K562 (cell line): ENCODE measurements at regions not wholly inside any gene's neighbourhood (a gene's known extent, or its start where the extent isn't known, plus 50 kb on each side); places are given as distances from the start of the nearest gene placed in this dataset.

Experiments
- ATAC-seq: fragments of 200-7000 bp; cut with Tn5 transposase; 3 replicates; pipeline ENCODE4 v1.9.1; 2020; ENCODE audit warnings: moderate library complexity
- BruUV-seq: library from RNA; stranded (reverse); fragments of 400-500 nt; replicated peaks from 2 replicates; lab custom pipeline; 2021; lab: Mats Ljungman, UMichigan
- CTCF ChIA-PET: fragments of 300-600 bp; formaldehyde crosslinking; extraction: SDS; loops from one replicate; lab custom pipeline; 2021; ENCODE audit warnings: low intra/inter-chr PET ratio; lab: Yijun Ruan, JAX
- POLR2A ChIA-PET: fragments of 300-600, 350-650 bp; sonication (Branson Sonifier 250); formaldehyde crosslinking; extraction: SDS; loops from one replicate; lab custom pipeline; 2021; ENCODE audit warnings: antibody characterized with exemption, inconsistent platforms; lab: Yijun Ruan, JAX
- DNase-seq, 4 experiments: peaks; one replicate each; pipeline versions ENCODE4 v3.0.0 to v3.0.0-alpha.2; 2011 to 2018; ENCODE audit warnings: low spot score in 3 of 4, mixed read lengths in 3 of 4; ENCODE audit errors: extremely low read depth in 1 of 4
- FAIRE-seq: peaks from 2 replicates; lab custom pipeline; 2011; peaks lifted over from hg19 to GRCh38; lab: Jason Lieb, UNC
- H2AFZ ChIP-seq: 2 replicates; pipeline ENCODE4 v1.6.0; 2011; ENCODE audit warnings: low read depth, low read length, control low read depth, inconsistent platforms
- H3K27ac ChIP-seq: fragments of 200-600 bp; 3 replicates; pipeline ENCODE4 v1.8.0; 2011; ENCODE audit warnings: low read depth, mild to moderate bottlenecking, control low read depth, inconsistent platforms, low read length, moderate library complexity, mixed read lengths; ENCODE audit errors: extremely low read depth
- H3K27me3 ChIP-seq, 2 experiments: fragments of 300-600 bp in 1 of 2; 2 replicates in 1 of 2; 3 replicates in 1 of 2; pipeline versions ENCODE4 v1.6.0 to v1.8.0; 2011; ENCODE audit warnings: inconsistent platforms in 2 of 2, low read length in 2 of 2, mild to moderate bottlenecking in 1 of 2, mixed read lengths in 1 of 2, moderate library complexity in 1 of 2; ENCODE audit not compliant: control insufficient read depth in 2 of 2, insufficient read depth in 2 of 2
- H3K36me3 ChIP-seq: fragments of 300-600 bp; 3 replicates; pipeline ENCODE4 v1.8.0; 2011; ENCODE audit warnings: mild to moderate bottlenecking, low read length, inconsistent platforms; ENCODE audit not compliant: control insufficient read depth, insufficient read depth
- H3K4me1 ChIP-seq, 2 experiments: fragments of 200-600 bp in 1 of 2; replicated peaks in 1 of 2; 2 replicates in 1 of 2; 3 replicates in 1 of 2; pipeline versions ENCODE4 v1.5.1 to v1.8.0; 2011; ENCODE audit warnings: inconsistent platforms in 2 of 2, low read length in 2 of 2, mild to moderate bottlenecking in 1 of 2, mixed read lengths in 1 of 2, moderate library complexity in 1 of 2; ENCODE audit not compliant: control insufficient read depth in 2 of 2, insufficient read depth in 2 of 2
- H3K4me2 ChIP-seq: 2 replicates; pipeline ENCODE4 v1.6.1; 2011; ENCODE audit warnings: low read length, control low read depth, inconsistent platforms, mixed read lengths; ENCODE audit not compliant: insufficient read depth
- H3K4me3 ChIP-seq: fragments of 200-600 bp; sonication (generic), shearing (Covaris generic); 2 replicates; pipeline ENCODE4 v1.5.1; 2016; ENCODE audit warnings: control low read depth, inconsistent platforms
- H3K79me2 ChIP-seq: fragments of 200-600 bp; 3 replicates; pipeline ENCODE4 v1.8.0; 2011; ENCODE audit warnings: low read length, inconsistent platforms; ENCODE audit not compliant: control insufficient read depth, insufficient read depth
- H3K9ac ChIP-seq, 2 experiments: 2 replicates each; pipeline versions ENCODE4 v1.6.0 to v1.6.1; 2011; ENCODE audit warnings: low read depth in 2 of 2, low read length in 2 of 2, control low read depth in 1 of 2, inconsistent platforms in 1 of 2, mild to moderate bottlenecking in 1 of 2, mixed read lengths in 1 of 2; ENCODE audit not compliant: insufficient read depth in 1 of 2
- H3K9me1 ChIP-seq: one replicate; pipeline ENCODE4 v1.6.0; 2011; ENCODE audit warnings: inconsistent platforms, mild to moderate bottlenecking, low read length, moderate library complexity; ENCODE audit not compliant: control insufficient read depth, insufficient read depth
- H3K9me3 ChIP-seq: replicated peaks from 2 replicates; pipeline ENCODE4 v1.5.1; 2011; ENCODE audit warnings: low read depth, low read length, inconsistent platforms; ENCODE audit not compliant: control insufficient read depth, insufficient read depth
- H4K20me1 ChIP-seq: replicated peaks from 2 replicates; pipeline ENCODE4 v1.6.1; 2011; ENCODE audit warnings: low read length, inconsistent platforms, mixed read lengths; ENCODE audit not compliant: control insufficient read depth, insufficient read depth
- BCOR ChIP-seq: fragments of 450-650 bp; IDR thresholded peaks from 2 replicates; pipeline ENCODE4 v1.6.1; 2016
- CBX1 ChIP-seq: sonication (generic); IDR thresholded peaks from 2 replicates; pipeline ENCODE4 v1.6.1; 2016; ENCODE audit warnings: antibody characterized with exemption, low read depth, mild to moderate bottlenecking
- KAT7 ChIP-seq: sonication (generic); formaldehyde crosslinking; IDR thresholded peaks from 2 replicates; pipeline ENCODE4 v1.8.0; 2022; ENCODE audit warnings: missing genetic modification reagents, mild to moderate bottlenecking, borderline replicate concordance
- RHOXF2B ChIP-seq: fragments of 250-450 bp; sonication (Bioruptor Pico); conservative IDR thresholded peaks from 2 replicates; pipeline ENCODE4 v1.5.1; 2021
- SIX5 ChIP-seq, 2 experiments: IDR thresholded peaks; 2 replicates each; pipeline ENCODE4 v1.6.1; 2011; ENCODE audit warnings: low read length in 2 of 2, borderline replicate concordance in 1 of 2, low read depth in 1 of 2, mild to moderate bottlenecking in 1 of 2, moderate library complexity in 1 of 2; ENCODE audit not compliant: insufficient read depth in 1 of 2
- ZNF121 ChIP-seq: sonication (generic); formaldehyde crosslinking; conservative IDR thresholded peaks from 2 replicates; pipeline ENCODE4 v1.8.0; 2022; ENCODE audit warnings: missing genetic modification reagents
- WGBS: fragments of 100-300 bp; shearing (Covaris generic); methylation state at CpG from one replicate; pipeline ENCODE4 v1.1.6; 2016; ENCODE audit warnings: low coverage, mixed read lengths; ENCODE audit not compliant: insufficient coverage; ENCODE audit errors: missing lambda C conversion rate; 5-methylcytosine and 5-hydroxymethylcytosine counted together
- in situ Hi-C: fragments of 300-500 bp; cut with MboI; formaldehyde crosslinking; loops from 4 replicates; pipeline ENCODE4 v1.15.0; 2018; ENCODE audit warnings: inconsistent platforms, mixed read lengths
- intact Hi-C: fragments of 100-400 bp; cut with micrococcal nuclease; formaldehyde crosslinking; loops from 2 replicates; pipeline ENCODE4 v1.14.2; 2022
- TF ChIP-seq, protein P1 (sequence below): sonication (generic); formaldehyde crosslinking; IDR thresholded peaks from 2 replicates; pipeline ENCODE4 v1.8.1; 2022; ENCODE audit warnings: missing genetic modification reagents
- TF ChIP-seq, protein P2 (sequence below): fragments of 450-650 bp; formaldehyde crosslinking; IDR thresholded peaks from 2 replicates; pipeline ENCODE4 v1.4.0; 2020; ENCODE audit warnings: mild to moderate bottlenecking
- TF ChIP-seq, protein P3 (sequence below): IDR thresholded peaks from 2 replicates; pipeline ENCODE4 v1.6.1; 2016; ENCODE audit warnings: missing genetic modification characterization, missing compliant biosample characterization
- TF ChIP-seq, protein P4 (sequence below): sonication (generic); formaldehyde crosslinking; IDR thresholded peaks from 2 replicates; pipeline ENCODE4 v1.8.0; 2022; ENCODE audit warnings: mild to moderate bottlenecking, missing genetic modification reagents, borderline replicate concordance
- TF ChIP-seq, protein P5 (sequence below): IDR thresholded peaks from 2 replicates; pipeline ENCODE4 v1.6.1; 2014; ENCODE audit warnings: antibody characterized with exemption
- TF ChIP-seq, protein P6 (sequence below): sonication (generic); formaldehyde crosslinking; IDR thresholded peaks from 2 replicates; pipeline ENCODE4 v1.8.1; 2023; ENCODE audit warnings: mild to moderate bottlenecking, missing genetic modification reagents

DNA sequence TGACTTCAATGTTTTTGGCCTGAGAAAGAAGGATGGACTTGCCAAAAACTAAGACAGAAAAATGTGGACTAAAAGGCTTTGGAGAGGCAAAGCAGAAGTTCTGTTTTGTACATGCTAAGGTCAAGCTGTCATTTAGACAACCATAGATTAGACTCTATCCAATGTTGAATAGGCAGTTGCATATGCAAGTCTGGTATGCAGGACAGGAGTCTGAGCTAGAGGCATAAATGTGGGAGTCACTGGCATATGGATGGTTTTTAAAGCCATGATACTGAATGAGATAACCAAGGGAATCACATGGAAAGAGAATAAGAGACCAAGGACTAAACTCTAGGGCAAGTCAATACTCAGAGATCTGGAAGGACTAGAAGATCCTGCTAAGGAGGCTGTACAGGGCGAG lies 164.1 kb downstream of the LSM5 start:
- ATAC-seq (no peak), DNase-seq (no peak), FAIRE-seq (no peak)
- Histone ChIP-seq H3K27ac (no peak overlapping the region), H3K4me3 (no peak overlapping the region), H3K36me3 (no peaks in the 10 kb centered on the region), H3K79me2 (no peaks in the 10 kb centered on the region), H3K9me1 (no peaks in the 10 kb centered on the region), H3K27me3 (no peaks in the 10 kb centered on the region), H4K20me1 (no peaks in the 10 kb centered on the region), H3K4me1 (no peaks in the 10 kb centered on the region), H3K9me3 (no peaks in the 10 kb centered on the region), H3K4me2 (no peak overlapping the region), H2AFZ (no peak overlapping the region), H3K9ac (no peak overlapping the region)
- in situ Hi-C loops, result no loop called here
- intact Hi-C loops, result no loop called here
- CTCF ChIA-PET, result no interaction called here
- POLR2A ChIA-PET, result interaction anchor here (0.9 kb wide), 1 partner anchor 26 kb away, joined by 3 read pairs; no protein-coding TSS in a partner anchor
- TF ChIP-seq CBX1 (no peak), RHOXF2B (CRISPR knock-in tag) (no peak), SIX5 (IDR thresholded peaks at IDR 0.05; ENCODE audit: borderline replicate concordance in 1 of 2, insufficient read depth in 1 of 2, low read depth in 1 of 2, low read length in 2 of 2) (no peak), BCOR (no peak), KAT7 (CRISPR knock-in tag) (no peak), ZNF121 (CRISPR knock-in tag) (no peak)
- TF ChIP-seq, protein P1, sequence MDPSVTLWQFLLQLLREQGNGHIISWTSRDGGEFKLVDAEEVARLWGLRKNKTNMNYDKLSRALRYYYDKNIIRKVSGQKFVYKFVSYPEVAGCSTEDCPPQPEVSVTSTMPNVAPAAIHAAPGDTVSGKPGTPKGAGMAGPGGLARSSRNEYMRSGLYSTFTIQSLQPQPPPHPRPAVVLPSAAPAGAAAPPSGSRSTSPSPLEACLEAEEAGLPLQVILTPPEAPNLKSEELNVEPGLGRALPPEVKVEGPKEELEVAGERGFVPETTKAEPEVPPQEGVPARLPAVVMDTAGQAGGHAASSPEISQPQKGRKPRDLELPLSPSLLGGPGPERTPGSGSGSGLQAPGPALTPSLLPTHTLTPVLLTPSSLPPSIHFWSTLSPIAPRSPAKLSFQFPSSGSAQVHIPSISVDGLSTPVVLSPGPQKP (CRISPR knock-in tag), result no peak
- TF ChIP-seq, protein P2, sequence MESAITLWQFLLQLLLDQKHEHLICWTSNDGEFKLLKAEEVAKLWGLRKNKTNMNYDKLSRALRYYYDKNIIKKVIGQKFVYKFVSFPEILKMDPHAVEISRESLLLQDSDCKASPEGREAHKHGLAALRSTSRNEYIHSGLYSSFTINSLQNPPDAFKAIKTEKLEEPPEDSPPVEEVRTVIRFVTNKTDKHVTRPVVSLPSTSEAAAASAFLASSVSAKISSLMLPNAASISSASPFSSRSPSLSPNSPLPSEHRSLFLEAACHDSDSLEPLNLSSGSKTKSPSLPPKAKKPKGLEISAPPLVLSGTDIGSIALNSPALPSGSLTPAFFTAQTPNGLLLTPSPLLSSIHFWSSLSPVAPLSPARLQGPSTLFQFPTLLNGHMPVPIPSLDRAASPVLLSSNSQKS (CRISPR knock-in tag), result no peak
- TF ChIP-seq, protein P3, sequence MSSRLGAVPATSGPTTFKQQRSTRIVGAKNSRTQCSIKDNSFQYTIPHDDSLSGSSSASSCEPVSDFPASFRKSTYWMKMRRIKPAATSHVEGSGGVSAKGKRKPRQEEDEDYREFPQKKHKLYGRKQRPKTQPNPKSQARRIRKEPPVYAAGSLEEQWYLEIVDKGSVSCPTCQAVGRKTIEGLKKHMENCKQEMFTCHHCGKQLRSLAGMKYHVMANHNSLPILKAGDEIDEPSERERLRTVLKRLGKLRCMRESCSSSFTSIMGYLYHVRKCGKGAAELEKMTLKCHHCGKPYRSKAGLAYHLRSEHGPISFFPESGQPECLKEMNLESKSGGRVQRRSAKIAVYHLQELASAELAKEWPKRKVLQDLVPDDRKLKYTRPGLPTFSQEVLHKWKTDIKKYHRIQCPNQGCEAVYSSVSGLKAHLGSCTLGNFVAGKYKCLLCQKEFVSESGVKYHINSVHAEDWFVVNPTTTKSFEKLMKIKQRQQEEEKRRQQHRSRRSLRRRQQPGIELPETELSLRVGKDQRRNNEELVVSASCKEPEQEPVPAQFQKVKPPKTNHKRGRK (tag), result no peak
- TF ChIP-seq, protein P4, sequence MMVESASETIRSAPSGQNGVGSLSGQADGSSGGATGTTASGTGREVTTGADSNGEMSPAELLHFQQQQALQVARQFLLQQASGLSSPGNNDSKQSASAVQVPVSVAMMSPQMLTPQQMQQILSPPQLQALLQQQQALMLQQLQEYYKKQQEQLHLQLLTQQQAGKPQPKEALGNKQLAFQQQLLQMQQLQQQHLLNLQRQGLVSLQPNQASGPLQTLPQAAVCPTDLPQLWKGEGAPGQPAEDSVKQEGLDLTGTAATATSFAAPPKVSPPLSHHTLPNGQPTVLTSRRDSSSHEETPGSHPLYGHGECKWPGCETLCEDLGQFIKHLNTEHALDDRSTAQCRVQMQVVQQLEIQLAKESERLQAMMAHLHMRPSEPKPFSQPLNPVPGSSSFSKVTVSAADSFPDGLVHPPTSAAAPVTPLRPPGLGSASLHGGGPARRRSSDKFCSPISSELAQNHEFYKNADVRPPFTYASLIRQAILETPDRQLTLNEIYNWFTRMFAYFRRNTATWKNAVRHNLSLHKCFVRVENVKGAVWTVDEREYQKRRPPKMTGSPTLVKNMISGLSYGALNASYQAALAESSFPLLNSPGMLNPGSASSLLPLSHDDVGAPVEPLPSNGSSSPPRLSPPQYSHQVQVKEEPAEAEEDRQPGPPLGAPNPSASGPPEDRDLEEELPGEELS (CRISPR knock-in tag), result no peak
- TF ChIP-seq, protein P5, sequence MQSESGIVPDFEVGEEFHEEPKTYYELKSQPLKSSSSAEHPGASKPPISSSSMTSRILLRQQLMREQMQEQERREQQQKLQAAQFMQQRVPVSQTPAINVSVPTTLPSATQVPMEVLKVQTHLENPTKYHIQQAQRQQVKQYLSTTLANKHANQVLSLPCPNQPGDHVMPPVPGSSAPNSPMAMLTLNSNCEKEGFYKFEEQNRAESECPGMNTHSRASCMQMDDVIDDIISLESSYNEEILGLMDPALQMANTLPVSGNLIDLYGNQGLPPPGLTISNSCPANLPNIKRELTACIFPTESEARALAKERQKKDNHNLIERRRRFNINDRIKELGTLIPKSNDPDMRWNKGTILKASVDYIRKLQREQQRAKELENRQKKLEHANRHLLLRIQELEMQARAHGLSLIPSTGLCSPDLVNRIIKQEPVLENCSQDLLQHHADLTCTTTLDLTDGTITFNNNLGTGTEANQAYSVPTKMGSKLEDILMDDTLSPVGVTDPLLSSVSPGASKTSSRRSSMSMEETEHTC, result no peak
- TF ChIP-seq, protein P6, sequence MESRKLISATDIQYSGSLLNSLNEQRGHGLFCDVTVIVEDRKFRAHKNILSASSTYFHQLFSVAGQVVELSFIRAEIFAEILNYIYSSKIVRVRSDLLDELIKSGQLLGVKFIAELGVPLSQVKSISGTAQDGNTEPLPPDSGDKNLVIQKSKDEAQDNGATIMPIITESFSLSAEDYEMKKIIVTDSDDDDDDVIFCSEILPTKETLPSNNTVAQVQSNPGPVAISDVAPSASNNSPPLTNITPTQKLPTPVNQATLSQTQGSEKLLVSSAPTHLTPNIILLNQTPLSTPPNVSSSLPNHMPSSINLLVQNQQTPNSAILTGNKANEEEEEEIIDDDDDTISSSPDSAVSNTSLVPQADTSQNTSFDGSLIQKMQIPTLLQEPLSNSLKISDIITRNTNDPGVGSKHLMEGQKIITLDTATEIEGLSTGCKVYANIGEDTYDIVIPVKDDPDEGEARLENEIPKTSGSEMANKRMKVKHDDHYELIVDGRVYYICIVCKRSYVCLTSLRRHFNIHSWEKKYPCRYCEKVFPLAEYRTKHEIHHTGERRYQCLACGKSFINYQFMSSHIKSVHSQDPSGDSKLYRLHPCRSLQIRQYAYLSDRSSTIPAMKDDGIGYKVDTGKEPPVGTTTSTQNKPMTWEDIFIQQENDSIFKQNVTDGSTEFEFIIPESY (CRISPR knock-in tag), result no peak
- BruUV-seq, result no TSS peak
- 6% methylated on average over 1 of the region's 1 CpG for WGBS
